GM23338 (cell line): ENCODE measurements at regions not wholly inside any gene's neighbourhood (a gene's known extent, or its start where the extent isn't known, plus 50 kb on each side); places are given as distances from the start of the nearest gene placed in this dataset.

ENCODE experiments used
- ATAC-seq: fragments of 200-7000 bp; cut with Tn5 transposase; 3 replicates; pipeline ENCODE4 v1.9.1; 2020
- DNase-seq: peaks from one replicate; pipeline ENCODE4 v3.0.0-alpha.2; 2015; ENCODE audit warnings: low spot score
- H2AFZ ChIP-seq: fragments of 200-600 bp; sonication (generic); 2 replicates; pipeline ENCODE4 v1.8.0; 2016; ENCODE audit warnings: antibody characterized with exemption, mild to moderate bottlenecking, moderate library complexity
- H3F3A ChIP-seq: fragments of 200-600 bp; sonication (generic); replicated peaks from 2 replicates; pipeline ENCODE4 v1.8.0; 2017; ENCODE audit warnings: antibody characterized with exemption, mixed run types, low read depth
- H3K27ac ChIP-seq: fragments of 200-600 bp; sonication (generic); 2 replicates; pipeline ENCODE4 v1.6.1; 2016; ENCODE audit warnings: low read depth
- H3K27me3 ChIP-seq: fragments of 200-600 bp; sonication (generic); 2 replicates; pipeline ENCODE4 v1.8.0; 2016; ENCODE audit warnings: mild to moderate bottlenecking, mixed run types, moderate library complexity; ENCODE audit not compliant: insufficient read depth
- H3K36me3 ChIP-seq: fragments of 200-600 bp; sonication (generic); 2 replicates; pipeline ENCODE4 v1.8.0; 2016; ENCODE audit warnings: mild to moderate bottlenecking; ENCODE audit not compliant: insufficient read depth
- H3K4me1 ChIP-seq: fragments of 200-600 bp; sonication (generic); 2 replicates; pipeline ENCODE4 v1.8.0; 2016; ENCODE audit warnings: mild to moderate bottlenecking, moderate library complexity; ENCODE audit not compliant: insufficient read depth
- H3K4me2 ChIP-seq: fragments of 200-600 bp; sonication (generic); 2 replicates; pipeline ENCODE4 v1.7.1; 2017; ENCODE audit warnings: mixed run types
- H3K4me3 ChIP-seq: fragments of 200-600 bp; sonication (generic); 2 replicates; pipeline ENCODE4 v1.6.1; 2016; ENCODE audit warnings: mixed run types
- H3K79me2 ChIP-seq: fragments of 200-600 bp; sonication (generic); replicated peaks from 2 replicates; pipeline ENCODE4 v1.8.0; 2017; ENCODE audit warnings: mild to moderate bottlenecking; ENCODE audit not compliant: insufficient read depth
- H3K9me2 ChIP-seq: fragments of 200-600 bp; sonication (generic); 2 replicates; pipeline ENCODE4 v1.8.0; 2017; ENCODE audit not compliant: insufficient read depth
- H4K20me1 ChIP-seq: fragments of 200-600 bp; sonication (generic); replicated peaks from 2 replicates; pipeline ENCODE4 v1.8.0; 2017; ENCODE audit warnings: mild to moderate bottlenecking; ENCODE audit not compliant: insufficient read depth
- H3K27ac Mint-ChIP-seq: 2 replicates; pipeline ENCODE4 v1.8.0; 2020; ENCODE audit warnings: inconsistent platforms, mild to moderate bottlenecking, moderate library complexity, mixed read lengths
- H3K27me3 Mint-ChIP-seq: 3 replicates; pipeline ENCODE4 v1.8.0; 2022; ENCODE audit warnings: low read depth, mild to moderate bottlenecking, moderate library complexity, mixed read lengths, inconsistent platforms; ENCODE audit not compliant: insufficient read depth, poor library complexity
- H3K36me3 Mint-ChIP-seq: 3 replicates; pipeline ENCODE4 v1.8.0; 2021; ENCODE audit warnings: low read depth, mild to moderate bottlenecking, inconsistent platforms, moderate library complexity, mixed read lengths
- H3K4me1 Mint-ChIP-seq: 3 replicates; pipeline ENCODE4 v1.8.0; 2020; ENCODE audit warnings: mild to moderate bottlenecking, inconsistent platforms, mixed read lengths
- H3K4me3 Mint-ChIP-seq: 3 replicates; pipeline ENCODE4 v1.8.0; 2021; ENCODE audit warnings: moderate library complexity, mild to moderate bottlenecking, inconsistent platforms, mixed read lengths
- H3K9me3 Mint-ChIP-seq: 3 replicates; pipeline ENCODE4 v1.8.0; 2020; ENCODE audit warnings: moderate library complexity, mild to moderate bottlenecking, inconsistent platforms, mixed read lengths
- CREB1 ChIP-seq: fragments of 250-450 bp; sonication (Bioruptor Pico); IDR thresholded peaks from 2 replicates; pipeline ENCODE4 v1.5.0; 2020; ENCODE audit warnings: low read depth, mild to moderate bottlenecking, moderate library complexity
- CTCF ChIP-seq, 2 experiments: fragments of 200-600 bp in 1 of 2; sonication (generic) in 1 of 2; conservative IDR thresholded peaks; 2 replicates each; pipeline versions ENCODE4 v1.5.1 to v1.6.1; 2016 to 2017; ENCODE audit warnings: antibody characterized with exemption in 2 of 2, low read depth in 2 of 2, mild to moderate bottlenecking in 2 of 2, moderate library complexity in 1 of 2
- EZH2 ChIP-seq: fragments of 200-600 bp; sonication (generic); IDR thresholded peaks from one replicate; pipeline ENCODE4 v1.8.0; 2017; ENCODE audit warnings: antibody characterized with exemption, mild to moderate bottlenecking, low read depth; ENCODE audit not compliant: unreplicated experiment
- EZH2phosphoT487 ChIP-seq: fragments of 200-600 bp; sonication (generic); IDR thresholded peaks from one replicate; pipeline ENCODE4 v1.8.1; 2018; ENCODE audit warnings: antibody characterized with exemption; ENCODE audit not compliant: unreplicated experiment
- JUNB ChIP-seq: IDR thresholded peaks from one replicate; pipeline ENCODE4 v1.6.1; 2016; ENCODE audit warnings: antibody characterized with exemption; ENCODE audit not compliant: unreplicated experiment
- NANOG ChIP-seq: IDR thresholded peaks from 2 replicates; pipeline ENCODE4 v1.6.1; 2016; ENCODE audit warnings: antibody characterized with exemption, borderline replicate concordance
- REST ChIP-seq: IDR thresholded peaks from one replicate; pipeline ENCODE4 v1.6.1; 2018; ENCODE audit warnings: antibody characterized with exemption; ENCODE audit not compliant: unreplicated experiment
- STAT1 ChIP-seq: IDR thresholded peaks from one replicate; pipeline ENCODE4 v1.6.1; 2016; ENCODE audit warnings: antibody characterized with exemption; ENCODE audit not compliant: unreplicated experiment
- ZNF114 ChIP-seq: fragments of 250-450 bp; sonication (Bioruptor Pico); IDR thresholded peaks from 2 replicates; pipeline ENCODE4 v1.5.0; 2020; ENCODE audit warnings: mild to moderate bottlenecking, moderate library complexity
- ZNF331 ChIP-seq: fragments of 250-450 bp; sonication (Bioruptor Pico); IDR thresholded peaks from 2 replicates; pipeline ENCODE4 v1.5.0; 2020; ENCODE audit warnings: low read depth, mild to moderate bottlenecking, moderate library complexity

- H3K79me2 ChIP-seq, result no peaks in the 10 kb centered on the region
- H3K27ac ChIP-seq, result no peak overlapping the region
- TF ChIP-seq CTCF (conservative IDR thresholded peaks at IDR 0.05; ENCODE audit: low read depth in 2 of 2) (no peak), ZNF114 (CRISPR knock-in tag) (no peak), CREB1 (CRISPR knock-in tag) (no peak), JUNB (no peak)
- H3F3A ChIP-seq, result no peaks in the 10 kb centered on the region
- Mint-ChIP-seq H3K9me3 (no peaks in the 10 kb centered on the region), H3K4me1 (peaks cover 12% of the 10 kb centered on the region), H3K27me3 (no peaks in the 10 kb centered on the region), H3K4me3 (no peak overlapping the region), H3K36me3 (no peaks in the 10 kb centered on the region), H3K27ac (no peak overlapping the region)
- peak overlapping the region; percentile 72; the same call in 1 of the 2 replicates for H2AFZ ChIP-seq
- no peaks in the 10 kb centered on the region for H4K20me1 ChIP-seq
- H3K4me1 ChIP-seq, result peaks cover 10% of the 10 kb centered on the region; the same call in 1 of the 2 replicates
- no peak overlapping the region for H3K4me2 ChIP-seq
- DNase-seq (no peak), ATAC-seq (no peak)
- no peaks in the 10 kb centered on the region for H3K27me3 ChIP-seq
- H3K4me3 ChIP-seq, result no peak overlapping the region
- no peaks in the 10 kb centered on the region for H3K36me3 ChIP-seq
- H3K9me2 ChIP-seq, result no peaks in the 10 kb centered on the region
Measured at GRCh38 chr12:115758183-115758582, 519.3 kb downstream of the MED13L start.

GRCh38 chr12:115756804-115757203 is 520.7 kb downstream of the MED13L start:
- Histone ChIP-seq H3K4me1 (peaks cover 10% of the 10 kb centered on the region; the same call in 1 of the 2 replicates), H3F3A (no peaks in the 10 kb centered on the region), H3K4me2 (no peak overlapping the region), H3K27ac (no peak overlapping the region), H2AFZ (no peak overlapping the region), H3K9me2 (no peaks in the 10 kb centered on the region), H4K20me1 (no peaks in the 10 kb centered on the region), H3K27me3 (no peaks in the 10 kb centered on the region), H3K79me2 (no peaks in the 10 kb centered on the region), H3K36me3 (no peaks in the 10 kb centered on the region), H3K4me3 (no peak overlapping the region)
- H3K9me3 Mint-ChIP-seq, result no peaks in the 10 kb centered on the region
- no peak overlapping the region for H3K4me3 Mint-ChIP-seq
- TF ChIP-seq NANOG (no peak), EZH2phosphoT487 (no peak)
- ATAC-seq (no peak), DNase-seq (no peak)
- no peak overlapping the region for H3K27ac Mint-ChIP-seq
- H3K27me3 Mint-ChIP-seq, result no peaks in the 10 kb centered on the region
- peaks cover 12% of the 10 kb centered on the region for H3K4me1 Mint-ChIP-seq
- H3K36me3 Mint-ChIP-seq, result no peaks in the 10 kb centered on the region

GRCh38 chr12:115756271-115756670 is 521.2 kb downstream of the MED13L start:
- ATAC-seq (no peak), DNase-seq (no peak)
- Mint-ChIP-seq H3K4me1 (peaks cover 12% of the 10 kb centered on the region), H3K36me3 (no peaks in the 10 kb centered on the region), H3K9me3 (no peaks in the 10 kb centered on the region), H3K27me3 (no peaks in the 10 kb centered on the region), H3K27ac (no peak overlapping the region), H3K4me3 (no peak overlapping the region)
- Histone ChIP-seq H3K36me3 (no peaks in the 10 kb centered on the region), H3K4me1 (peaks cover 10% of the 10 kb centered on the region; the same call in 1 of the 2 replicates), H3K79me2 (no peaks in the 10 kb centered on the region), H4K20me1 (no peaks in the 10 kb centered on the region), H3K27ac (no peak overlapping the region), H2AFZ (no peak overlapping the region), H3F3A (no peaks in the 10 kb centered on the region), H3K4me2 (no peak overlapping the region), H3K27me3 (no peaks in the 10 kb centered on the region), H3K9me2 (no peaks in the 10 kb centered on the region), H3K4me3 (no peak overlapping the region)
- TF ChIP-seq EZH2 (no peak), STAT1 (no peak), ZNF331 (CRISPR knock-in tag) (no peak), ZNF114 (CRISPR knock-in tag) (no peak), REST (no peak), EZH2phosphoT487 (no peak)
